H9 (cell line): ENCODE measurements at regions not wholly inside any gene's neighbourhood (a gene's known extent, or its start where the extent isn't known, plus 50 kb on each side); places are given as distances from the start of the nearest gene placed in this dataset.

Experiments
- DNase-seq: peaks from one replicate; pipeline ENCODE4 v3.0.0-alpha.2; 2017
- H2AFZ ChIP-seq: one replicate; pipeline ENCODE4 v1.6.1; 2013; ENCODE audit warnings: mild to moderate bottlenecking, low read length, control low read depth, moderate library complexity
- H2AK5ac ChIP-seq: 2 replicates; pipeline ENCODE4 v1.6.1; 2013; ENCODE audit warnings: low read length, control low read depth, mixed read lengths; ENCODE audit not compliant: insufficient read length
- H2BK120ac ChIP-seq: one replicate; pipeline ENCODE4 v1.6.1; 2013; ENCODE audit warnings: low read depth, mild to moderate bottlenecking, low read length, control low read depth, inconsistent platforms; ENCODE audit not compliant: poor library complexity, severe bottlenecking
- H2BK12ac ChIP-seq: 2 replicates; pipeline ENCODE4 v1.6.1; 2013; ENCODE audit warnings: low read length, control low read depth, mixed read lengths, low read depth; ENCODE audit not compliant: insufficient read length
- H2BK15ac ChIP-seq: 2 replicates; pipeline ENCODE4 v1.6.1; 2013; ENCODE audit warnings: low read depth, low read length, control low read depth
- H2BK20ac ChIP-seq: one replicate; pipeline ENCODE4 v1.6.1; 2013; ENCODE audit warnings: low read depth, mild to moderate bottlenecking, low read length, control low read depth, inconsistent platforms; ENCODE audit not compliant: poor library complexity, severe bottlenecking
- H2BK5ac ChIP-seq: 2 replicates; pipeline ENCODE4 v1.6.1; 2013; ENCODE audit warnings: low read length, control low read depth, mixed read lengths; ENCODE audit not compliant: insufficient read length
- H3K14ac ChIP-seq: 2 replicates; pipeline ENCODE4 v1.6.1; 2013; ENCODE audit warnings: low read length, control low read depth; ENCODE audit not compliant: insufficient read depth
- H3K18ac ChIP-seq: 2 replicates; pipeline ENCODE4 v1.6.1; 2013; ENCODE audit warnings: low read depth, mild to moderate bottlenecking, mixed read lengths, low read length, control low read depth; ENCODE audit not compliant: insufficient read length
- H3K23ac ChIP-seq: 2 replicates; pipeline ENCODE4 v1.6.1; 2013; ENCODE audit warnings: low read length, control low read depth, mixed read lengths, low read depth; ENCODE audit not compliant: insufficient read length
- H3K23me2 ChIP-seq: 2 replicates; pipeline ENCODE4 v1.6.1; 2013; ENCODE audit warnings: low read depth, mild to moderate bottlenecking, mixed read lengths, low read length, control low read depth; ENCODE audit not compliant: insufficient read length, poor library complexity, severe bottlenecking
- H3K27ac ChIP-seq: 2 replicates; pipeline ENCODE4 v1.5.1; 2013; ENCODE audit warnings: low read length, control low read depth, mixed read lengths, low read depth; ENCODE audit not compliant: insufficient read length
- H3K27me3 ChIP-seq: 2 replicates; pipeline ENCODE4 v1.6.1; 2013; ENCODE audit warnings: low read length, control low read depth, inconsistent platforms; ENCODE audit not compliant: insufficient read depth
- H3K4ac ChIP-seq: 2 replicates; pipeline ENCODE4 v1.6.1; 2013; ENCODE audit warnings: low read depth, mild to moderate bottlenecking, control low read depth, inconsistent platforms, low read length, moderate library complexity
- H3K4me1 ChIP-seq: 2 replicates; pipeline ENCODE4 v1.6.1; 2013; ENCODE audit warnings: low read length, control low read depth, inconsistent platforms; ENCODE audit not compliant: insufficient read depth
- H3K4me2 ChIP-seq: 2 replicates; pipeline ENCODE4 v1.6.1; 2013; ENCODE audit warnings: low read length, control low read depth, mixed read lengths; ENCODE audit not compliant: insufficient read length, insufficient read depth
- H3K56ac ChIP-seq: 2 replicates; pipeline ENCODE4 v1.6.1; 2013; ENCODE audit warnings: low read depth, mild to moderate bottlenecking, mixed read lengths, low read length, control low read depth; ENCODE audit not compliant: insufficient read length
- H3K79me1 ChIP-seq: 2 replicates; pipeline ENCODE4 v1.6.1; 2013; ENCODE audit warnings: low read depth, mild to moderate bottlenecking, moderate library complexity, low read length, control low read depth, inconsistent platforms; ENCODE audit not compliant: insufficient read depth, poor library complexity, severe bottlenecking
- H3K79me2 ChIP-seq: 2 replicates; pipeline ENCODE4 v1.6.1; 2013; ENCODE audit warnings: low read length, control low read depth, inconsistent platforms; ENCODE audit not compliant: insufficient read depth
- H3K9ac ChIP-seq: 2 replicates; pipeline ENCODE4 v1.6.1; 2013; ENCODE audit warnings: low read length, control low read depth, mixed read lengths; ENCODE audit not compliant: insufficient read length; ENCODE audit errors: extremely low read depth
- H3K9me3 ChIP-seq: one replicate; pipeline ENCODE4 v1.6.1; 2013; ENCODE audit warnings: low read depth, low read length, inconsistent platforms; ENCODE audit not compliant: control insufficient read depth
- H3T11ph ChIP-seq: one replicate; pipeline ENCODE4 v1.6.1; 2013; ENCODE audit warnings: mild to moderate bottlenecking, low read length, control low read depth, inconsistent platforms
- H4K20me1 ChIP-seq: one replicate; pipeline ENCODE4 v1.6.1; 2013; ENCODE audit not compliant: control insufficient read depth, insufficient read length, insufficient read depth
- H4K5ac ChIP-seq: 2 replicates; pipeline ENCODE4 v1.6.1; 2013; ENCODE audit warnings: low read depth, mild to moderate bottlenecking, mixed read lengths, low read length, control low read depth; ENCODE audit not compliant: insufficient read length
- H4K8ac ChIP-seq: replicated peaks from 2 replicates; pipeline ENCODE4 v1.6.1; 2013; ENCODE audit warnings: low read length, control low read depth, mixed read lengths, low read depth; ENCODE audit not compliant: insufficient read length
- H4K91ac ChIP-seq: 2 replicates; pipeline ENCODE4 v1.6.1; 2013; ENCODE audit warnings: low read depth, mild to moderate bottlenecking, moderate library complexity, mixed read lengths, low read length, control low read depth; ENCODE audit not compliant: insufficient read length
- H3K27ac Mint-ChIP-seq, 3 experiments: 2 replicates in 2 of 3; 3 replicates in 1 of 3; pipeline ENCODE4 v1.8.0; 2020 to 2021; ENCODE audit warnings: mixed read lengths in 3 of 3, mild to moderate bottlenecking in 1 of 3, moderate library complexity in 1 of 3
- H3K27me3 Mint-ChIP-seq: 2 replicates; pipeline ENCODE4 v1.8.0; 2021; ENCODE audit warnings: low read depth, mild to moderate bottlenecking, moderate library complexity, mixed read lengths
- H3K36me3 Mint-ChIP-seq, 3 experiments: 2 replicates in 2 of 3; 3 replicates in 1 of 3; pipeline ENCODE4 v1.8.0; 2020 to 2021; ENCODE audit warnings: low read depth in 3 of 3, mixed read lengths in 3 of 3; ENCODE audit not compliant: insufficient read depth in 1 of 3
- H3K4me1 Mint-ChIP-seq, 2 experiments: 2 replicates each; pipeline ENCODE4 v1.8.0; 2020; ENCODE audit warnings: mixed read lengths in 2 of 2
- H3K4me3 Mint-ChIP-seq, 2 experiments: 2 replicates in 1 of 2; 3 replicates in 1 of 2; pipeline ENCODE4 v1.8.0; 2020 to 2021; ENCODE audit warnings: mild to moderate bottlenecking in 2 of 2, mixed read lengths in 2 of 2, moderate library complexity in 1 of 2
- H3K9me3 Mint-ChIP-seq, 2 experiments: 2 replicates in 1 of 2; 3 replicates in 1 of 2; pipeline ENCODE4 v1.8.0; 2020; ENCODE audit warnings: mild to moderate bottlenecking in 2 of 2, mixed read lengths in 2 of 2, moderate library complexity in 1 of 2
- WGBS: extraction: QIAGEN DNeasy Blood & Tissue Kit; methylation state at CpG from one replicate; pipeline ENCODE4 v1.1.7; 2013; ENCODE audit warnings: missing lambda C conversion rate, low lambda C conversion rate, mixed read lengths; ENCODE audit not compliant: insufficient read length; ENCODE audit errors: extremely low coverage; 5-methylcytosine and 5-hydroxymethylcytosine counted together
- TF ChIP-seq, protein P1 (sequence below): fragments of 200-600 bp; sonication (generic); conservative IDR thresholded peaks from 3 replicates; pipeline ENCODE4 v1.8.0; 2021; ENCODE audit warnings: antibody characterized with exemption, mild to moderate bottlenecking

DNA sequence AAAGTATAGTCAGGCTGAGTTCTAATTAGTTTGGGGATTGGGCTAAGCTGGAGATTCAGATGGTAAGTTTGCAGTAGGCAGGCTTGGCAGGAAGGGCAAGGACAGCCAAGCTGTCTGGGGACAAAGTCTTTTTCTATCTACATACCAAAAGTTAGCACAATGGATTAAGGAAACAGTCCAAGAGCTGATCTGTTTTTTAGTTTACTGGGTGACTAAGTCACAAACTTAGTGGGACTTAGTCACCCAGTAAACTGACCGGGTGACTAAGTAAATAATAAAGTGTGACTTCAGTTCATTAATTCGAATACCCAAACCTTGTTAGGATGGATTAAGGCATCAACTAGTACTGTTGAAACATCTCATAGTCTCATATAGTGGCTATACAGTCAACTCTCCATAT, 1386.0 kb upstream of the CELF4 start:
- H2AK5ac ChIP-seq: no peak overlapping the region
- no peak overlapping the region for H3K18ac ChIP-seq
- H2BK12ac ChIP-seq: no peak overlapping the region
- H3K27me3 ChIP-seq: no peaks in the 10 kb centered on the region
- peaks cover 0 to 9% (median 0%) of the 10 kb centered on the region in 3 experiments; a peak in 3 of 7 replicates for H3K36me3 Mint-ChIP-seq
- no peaks in the 10 kb centered on the region for H3K79me1 ChIP-seq
- H3K56ac ChIP-seq: no peak overlapping the region
- no peaks in the 10 kb centered on the region for H4K20me1 ChIP-seq
- TF ChIP-seq, protein P1, sequence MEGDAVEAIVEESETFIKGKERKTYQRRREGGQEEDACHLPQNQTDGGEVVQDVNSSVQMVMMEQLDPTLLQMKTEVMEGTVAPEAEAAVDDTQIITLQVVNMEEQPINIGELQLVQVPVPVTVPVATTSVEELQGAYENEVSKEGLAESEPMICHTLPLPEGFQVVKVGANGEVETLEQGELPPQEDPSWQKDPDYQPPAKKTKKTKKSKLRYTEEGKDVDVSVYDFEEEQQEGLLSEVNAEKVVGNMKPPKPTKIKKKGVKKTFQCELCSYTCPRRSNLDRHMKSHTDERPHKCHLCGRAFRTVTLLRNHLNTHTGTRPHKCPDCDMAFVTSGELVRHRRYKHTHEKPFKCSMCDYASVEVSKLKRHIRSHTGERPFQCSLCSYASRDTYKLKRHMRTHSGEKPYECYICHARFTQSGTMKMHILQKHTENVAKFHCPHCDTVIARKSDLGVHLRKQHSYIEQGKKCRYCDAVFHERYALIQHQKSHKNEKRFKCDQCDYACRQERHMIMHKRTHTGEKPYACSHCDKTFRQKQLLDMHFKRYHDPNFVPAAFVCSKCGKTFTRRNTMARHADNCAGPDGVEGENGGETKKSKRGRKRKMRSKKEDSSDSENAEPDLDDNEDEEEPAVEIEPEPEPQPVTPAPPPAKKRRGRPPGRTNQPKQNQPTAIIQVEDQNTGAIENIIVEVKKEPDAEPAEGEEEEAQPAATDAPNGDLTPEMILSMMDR: no peak
- H2BK20ac ChIP-seq: no peak overlapping the region
- no peak overlapping the region for H3K27ac ChIP-seq
- no peaks in the 10 kb centered on the region for H3K79me2 ChIP-seq
- H3K4me1 ChIP-seq: no peaks in the 10 kb centered on the region; the same call in 1 of the 2 replicates
- no peak overlapping the region for H3K4me3 Mint-ChIP-seq
- H2BK15ac ChIP-seq: no peak overlapping the region
- H4K8ac ChIP-seq: no peak overlapping the region
- H3T11ph ChIP-seq: no peak overlapping the region
- peaks cover 3 to 7% of the 10 kb centered on the region in 2 experiments; a peak in 3 of 5 replicates for H3K9me3 Mint-ChIP-seq
- no peak overlapping the region for H4K5ac ChIP-seq
- H2BK120ac ChIP-seq: no peak overlapping the region
- peaks cover 18 to 20% of the 10 kb centered on the region in 2 experiments for H3K4me1 Mint-ChIP-seq
- no peak overlapping the region for H3K4me2 ChIP-seq
- H3K23me2 ChIP-seq: no peaks in the 10 kb centered on the region
- no peak overlapping the region for H2BK5ac ChIP-seq
- WGBS: no CpG with 5 or more reads among the region's 2 CpGs
- H4K91ac ChIP-seq: no peak overlapping the region
- no peaks in the 10 kb centered on the region for H3K27me3 Mint-ChIP-seq
- H3K23ac ChIP-seq: no peak overlapping the region
- no peak overlapping the region for H3K14ac ChIP-seq
- no peak for DNase-seq
- H2AFZ ChIP-seq: no peak overlapping the region
- no peaks in the 10 kb centered on the region for H3K9me3 ChIP-seq
- H3K9ac ChIP-seq: no peak overlapping the region
- H3K27ac Mint-ChIP-seq: no peak overlapping the region; a peak in 1 of 7 replicates
- no peak overlapping the region for H3K4ac ChIP-seq
